Activated CD4-positive, alpha-beta T cell treated with anti-CD3 and anti-CD28 coated beads, Interleukin-2, amount 50 U/mL, for 24 hours (primary cell): ENCODE measurements at regions not wholly inside any gene's neighbourhood (a gene's known extent, or its start where the extent isn't known, plus 50 kb on each side); places are given as distances from the start of the nearest gene placed in this dataset.

ENCODE experiments used
- DNase-seq, 2 donors: peaks; one replicate each; pipeline ENCODE4 v3.0.0-alpha.2; 2020; ENCODE audit warnings: low read depth in 1 of 2, low spot score in 1 of 2

DNA sequence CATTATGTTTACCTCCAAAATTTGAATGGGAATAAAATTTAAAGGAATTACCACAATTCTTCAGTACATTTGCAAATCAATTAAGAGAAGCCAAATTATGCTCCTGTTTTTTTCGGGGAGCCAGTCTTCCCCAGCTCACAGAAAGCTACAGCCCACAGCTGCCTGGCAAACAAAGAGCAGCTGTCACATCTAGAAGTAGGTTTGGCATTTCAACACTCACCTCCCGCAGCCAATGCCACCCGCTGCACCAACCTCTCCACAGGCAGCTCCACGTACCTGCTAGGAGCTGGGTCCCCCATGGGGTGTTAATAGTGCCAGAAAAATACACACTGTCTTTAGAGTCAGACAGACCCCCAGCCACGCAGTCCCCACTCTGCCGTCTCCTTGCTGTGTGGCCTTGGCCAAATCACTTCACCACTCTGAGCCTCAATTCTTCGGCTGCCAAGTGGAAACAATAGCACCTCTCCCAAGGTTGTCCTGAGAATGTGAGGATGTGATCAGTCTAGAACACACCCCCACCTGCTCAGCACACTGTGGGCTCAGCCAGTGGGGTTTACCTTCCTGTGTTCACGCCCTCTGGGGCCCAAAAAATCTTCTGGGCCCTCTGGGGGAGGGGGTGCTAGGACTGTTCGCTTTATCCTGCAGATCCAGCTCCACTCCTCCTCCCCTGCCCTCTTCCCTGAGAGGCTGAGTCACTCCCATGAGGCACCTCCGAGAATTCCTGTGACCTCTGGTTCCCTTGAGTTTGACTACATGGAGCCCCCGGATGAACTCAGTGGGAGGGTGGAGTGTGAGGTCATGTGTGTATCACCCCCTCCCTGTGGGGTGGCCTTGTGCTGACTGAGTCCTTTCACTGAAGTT lies 204.3 kb upstream of the GRIK3 start:
- no peak for DNase-seq

GRCh38 chr1:37239225-37239740 lies 205.0 kb upstream of the GRIK3 start:
- DNase-seq, result no peak

DNA sequence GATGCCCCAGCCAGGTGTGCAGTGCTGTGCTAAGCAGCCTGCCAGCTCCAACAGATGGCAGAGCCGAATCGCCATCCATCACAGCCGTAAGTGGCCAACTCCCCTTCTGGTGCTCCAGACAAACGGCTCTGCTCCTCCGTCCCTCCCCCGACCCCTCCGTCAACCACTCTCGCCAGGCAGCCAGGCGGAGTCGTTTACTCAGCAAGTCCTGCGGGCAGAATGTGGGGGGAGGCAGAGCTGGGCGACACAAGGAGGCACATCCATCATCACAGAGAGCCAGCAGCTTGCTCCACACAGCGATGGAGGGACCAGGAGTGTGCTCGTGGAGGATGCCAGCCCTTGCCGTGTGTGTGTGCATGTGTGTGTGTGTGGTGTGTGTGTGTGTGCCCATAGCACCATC lies 206.6 kb upstream of the GRIK3 start:
- DNase-seq, result no peak

DNA sequence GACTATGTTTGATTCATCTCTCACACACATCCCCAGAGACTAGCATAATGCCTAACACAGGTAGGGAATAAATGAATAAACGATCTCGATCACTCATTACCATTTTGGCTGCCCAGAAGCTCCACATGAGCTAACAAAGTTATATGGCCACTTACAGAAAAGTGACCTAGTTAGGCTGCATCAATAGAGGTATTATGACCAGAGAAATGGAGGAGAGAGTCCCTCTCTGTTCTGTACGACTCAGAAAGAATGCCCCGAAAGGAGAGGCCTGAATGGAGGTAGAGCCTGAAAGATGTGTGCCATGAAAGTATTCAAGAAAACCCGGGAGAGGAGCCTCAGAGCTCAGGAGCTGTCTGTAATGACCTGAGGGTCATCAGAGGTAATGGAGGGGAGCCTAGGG lies 208.2 kb upstream of the GRIK3 start:
- no peak for DNase-seq

- DNase-seq, result no peak
Measured at GRCh38 chr1:37243368-37244082, 209.2 kb upstream of the GRIK3 start.

- DNase-seq, result no peak
Measured at GRCh38 chr1:37244083-37244480, 209.8 kb upstream of the GRIK3 start.

DNA sequence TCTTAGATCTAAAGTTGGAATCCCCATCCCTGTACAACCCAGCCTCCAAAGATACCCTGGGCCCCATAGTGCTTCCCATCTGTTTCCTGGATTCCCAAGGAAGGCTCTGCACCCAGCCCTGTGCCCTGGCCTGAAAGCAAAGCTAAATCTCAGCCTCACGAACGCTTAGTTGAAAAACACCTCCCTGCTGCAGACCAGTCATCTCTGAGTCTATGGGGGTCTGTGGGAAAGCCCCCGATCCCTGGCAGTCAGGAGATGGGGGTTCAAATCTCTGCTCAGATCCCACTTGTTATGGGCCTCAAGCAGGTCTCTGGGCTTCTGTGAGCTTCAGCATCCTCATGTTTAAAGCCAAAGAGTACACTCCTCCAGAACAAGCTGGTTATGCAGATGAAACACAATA lies 210.5 kb upstream of the GRIK3 start:
- DNase-seq, result no peak

- DNase-seq, result no peak
Measured at GRCh38 chr1:37246631-37247030, 212.3 kb upstream of the GRIK3 start.

GRCh38 chr1:37250371-37250770 lies 216.1 kb upstream of the GRIK3 start:
- DNase-seq, result no peak

DNA sequence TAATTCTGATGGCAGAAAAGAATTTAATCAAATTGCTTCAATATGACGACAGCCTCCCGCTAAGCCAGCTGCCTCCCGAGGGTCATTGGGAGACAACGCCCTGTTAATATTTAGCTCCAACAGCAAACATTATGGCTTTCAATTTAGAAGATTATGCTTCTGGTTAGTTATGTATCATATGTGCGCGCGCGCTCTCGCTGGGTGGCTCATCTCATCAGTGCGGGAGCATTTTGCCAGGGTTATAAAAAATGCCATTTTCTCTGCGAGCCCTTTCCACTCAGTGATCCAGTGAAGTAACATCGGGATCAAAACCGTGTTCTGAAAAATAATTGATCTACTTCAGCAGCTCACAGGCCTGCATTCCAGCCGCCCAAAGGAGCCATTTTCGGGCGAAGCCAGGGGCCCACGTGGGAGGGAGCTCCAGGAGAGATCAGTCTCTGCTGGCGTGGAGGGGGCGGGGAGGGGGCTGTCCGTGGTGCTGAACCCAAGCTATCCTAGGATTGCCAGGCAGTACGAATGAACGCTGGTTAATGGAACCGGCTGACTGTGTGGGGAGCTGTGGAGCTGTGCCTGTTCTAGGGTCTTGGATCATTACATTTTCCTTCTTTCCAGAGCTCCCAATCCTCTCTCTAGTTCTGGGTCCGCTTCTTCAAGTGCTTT lies 219.1 kb upstream of the ZC3H12A start:
- DNase-seq, result no peak

DNA sequence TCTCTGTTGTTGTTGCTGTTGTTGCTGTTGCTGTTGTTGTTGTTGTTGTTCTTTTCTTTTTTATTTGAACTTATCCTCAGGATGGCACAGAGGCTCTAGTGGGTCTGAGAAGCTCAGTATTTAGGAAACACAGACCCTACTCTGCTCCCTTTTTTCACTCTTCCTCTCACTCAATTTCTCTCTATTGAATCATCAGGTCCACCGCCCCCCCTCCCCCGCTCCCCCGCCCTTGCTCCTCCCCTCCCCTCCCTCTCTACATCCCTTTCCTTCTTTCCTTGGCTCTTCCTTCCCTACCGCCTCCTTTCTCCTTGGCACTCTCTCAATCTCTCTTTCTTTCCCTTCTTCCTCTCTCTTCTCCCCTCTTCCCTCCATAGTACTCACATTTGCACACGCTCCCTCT lies 218.5 kb upstream of the ZC3H12A start:
- DNase-seq, result no peak

DNA sequence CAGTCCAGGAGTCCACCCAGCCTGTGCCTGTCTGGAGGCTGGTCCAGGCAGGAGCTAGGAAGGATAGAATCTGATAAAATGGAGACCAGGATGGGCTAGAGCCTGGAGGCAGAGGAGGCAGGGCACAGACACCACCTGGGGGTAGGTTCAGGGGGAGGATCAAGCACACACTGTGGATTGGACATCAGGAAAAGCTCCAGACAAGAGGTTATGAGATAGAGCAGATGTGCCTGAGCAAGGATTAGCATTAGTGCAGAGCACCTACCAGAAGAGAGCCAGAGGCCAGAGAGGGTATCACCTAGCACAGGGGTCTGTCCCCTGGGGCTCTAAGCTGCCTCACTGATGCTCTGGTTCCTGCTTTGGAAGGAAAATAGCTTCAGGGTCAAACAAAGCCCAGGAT lies 216.7 kb upstream of the ZC3H12A start:
- DNase-seq, result no peak

GRCh38 chr1:37258068-37258467 lies 216.3 kb upstream of the ZC3H12A start:
- no peak for DNase-seq

DNA sequence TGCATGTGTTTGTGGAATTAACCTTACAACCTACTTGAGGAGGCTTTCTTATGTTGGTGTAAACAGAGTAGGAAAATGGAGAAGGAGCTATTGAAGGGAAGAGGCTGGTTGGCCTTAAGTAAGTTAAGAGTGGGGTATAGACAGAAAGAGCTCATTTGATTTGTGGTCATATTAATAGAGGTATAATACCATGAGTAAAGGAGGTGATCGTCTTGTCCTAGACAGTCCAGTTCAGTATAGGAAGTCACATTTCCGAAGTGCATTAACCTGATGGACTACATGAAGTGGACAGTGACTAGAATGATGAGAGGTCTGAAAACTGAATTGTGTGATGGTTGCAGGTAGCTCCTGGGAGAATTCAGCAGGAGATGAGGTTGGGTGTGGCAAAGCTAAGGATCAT lies 215.4 kb upstream of the ZC3H12A start:
- no peak for DNase-seq

DNA sequence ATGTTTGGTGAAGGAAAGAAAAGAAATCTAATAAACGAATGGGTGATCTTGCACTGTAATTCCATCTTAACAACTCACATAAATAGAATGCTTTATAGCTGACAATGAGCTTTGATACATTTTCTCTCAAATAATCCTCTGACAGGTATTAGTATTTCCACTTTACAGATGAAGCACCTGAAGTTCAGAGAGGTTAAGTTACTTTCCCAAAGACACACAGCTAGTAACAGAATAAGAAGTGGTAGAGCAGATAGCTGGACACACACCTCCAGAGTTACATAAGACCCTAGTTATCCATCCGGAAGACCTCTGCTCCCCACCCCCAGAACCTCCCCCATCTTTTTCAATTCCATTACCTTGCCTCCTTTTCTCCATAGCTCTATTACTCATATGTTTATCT lies 213.3 kb upstream of the ZC3H12A start:
- no peak for DNase-seq

DNA sequence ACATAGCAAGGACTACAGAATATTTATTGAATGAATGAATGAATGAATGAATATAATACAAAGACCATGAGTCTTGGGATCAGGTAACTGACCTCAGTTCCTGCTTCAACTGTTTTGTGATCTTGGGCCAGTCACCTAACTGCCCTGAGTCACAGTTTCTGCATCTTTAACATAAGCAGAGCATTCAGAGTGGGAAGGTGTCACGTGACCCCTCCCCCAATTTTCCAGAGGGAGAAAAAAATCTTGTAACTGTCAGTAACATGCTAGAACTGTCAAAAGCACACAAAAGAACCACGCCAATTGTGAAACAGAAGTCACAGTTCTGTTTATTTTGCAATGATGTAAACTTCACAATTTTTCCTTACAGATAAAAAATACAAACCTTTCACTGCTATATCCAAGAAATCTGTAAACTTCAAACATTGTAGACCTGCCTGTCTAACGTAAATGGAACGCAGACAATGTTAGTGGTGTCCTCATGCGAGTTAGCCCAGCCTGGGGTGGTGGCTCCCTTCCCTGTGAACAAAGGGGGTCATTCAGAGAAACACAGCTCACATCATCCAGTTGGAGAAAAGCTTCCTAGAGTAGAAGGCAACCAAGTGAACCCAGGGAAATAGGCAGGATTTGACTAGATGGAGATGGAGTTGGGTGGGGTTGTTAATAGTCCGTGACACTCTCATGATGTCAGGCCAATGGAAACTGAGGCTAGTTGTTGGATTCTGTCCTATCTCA lies 211.8 kb upstream of the ZC3H12A start:
- DNase-seq, result no peak

DNA sequence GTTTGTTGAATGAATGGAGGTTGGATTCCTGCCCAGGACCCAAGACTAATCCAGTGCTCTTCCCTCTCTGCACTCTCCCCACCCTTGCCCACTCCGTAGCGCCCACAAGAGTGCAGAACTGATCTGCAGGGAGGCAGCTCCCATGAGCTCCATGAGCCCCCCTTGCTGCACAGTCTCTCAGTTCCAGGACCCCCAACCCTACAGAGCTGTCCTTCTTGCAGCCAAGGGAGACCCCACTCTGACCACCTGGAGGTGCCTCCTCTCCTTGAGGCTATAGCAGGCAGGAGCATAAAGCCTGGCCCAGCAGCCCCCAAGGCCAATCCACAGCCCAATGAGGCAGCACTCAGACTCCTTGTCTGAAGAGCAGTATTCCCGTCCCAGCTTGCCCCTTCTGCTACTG lies 209.2 kb upstream of the ZC3H12A start:
- DNase-seq, result no peak

DNA sequence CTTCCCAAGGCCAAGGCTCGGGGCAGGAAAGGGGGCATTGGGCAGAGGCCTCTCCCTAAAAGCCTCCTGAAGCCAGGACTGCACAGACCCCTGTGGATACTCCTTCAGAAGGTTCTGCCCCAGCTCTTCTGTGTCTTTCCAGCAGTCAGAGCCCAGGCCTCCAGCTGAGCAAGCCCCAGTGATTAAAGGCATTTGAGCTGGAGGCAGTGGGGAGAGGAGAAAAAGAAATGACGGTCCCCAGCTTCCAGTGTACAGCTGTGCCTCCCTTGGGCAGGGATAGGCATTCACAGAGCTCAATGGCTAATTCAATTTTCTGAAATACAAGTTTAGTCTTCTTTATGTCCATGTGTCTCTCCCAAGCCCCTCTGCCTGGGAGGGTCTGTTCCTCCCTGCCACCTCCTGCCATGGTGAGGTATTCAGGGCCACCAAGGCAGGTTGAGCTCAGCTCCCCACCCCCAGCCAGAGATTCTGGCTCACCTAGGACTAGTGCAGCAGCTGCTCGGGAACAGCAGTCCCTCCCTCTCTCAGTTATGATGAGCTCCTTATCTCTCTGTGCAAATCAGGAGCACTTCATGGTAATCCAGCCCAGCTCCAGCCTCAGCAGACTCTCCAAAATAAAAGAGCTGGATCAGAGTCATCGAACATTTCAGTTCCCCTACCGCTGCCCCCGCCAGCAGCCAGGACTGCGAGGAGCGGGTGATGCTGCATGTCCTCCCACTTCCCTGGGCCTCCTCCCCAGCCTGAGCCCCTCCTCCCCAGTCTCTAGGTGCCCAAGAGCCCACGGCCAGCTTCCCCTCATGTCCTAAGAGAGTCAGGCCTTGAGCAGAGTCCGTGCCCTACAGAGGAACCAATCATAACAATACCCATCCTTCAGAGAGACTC lies 208.4 kb upstream of the ZC3H12A start:
- DNase-seq, result no peak

GRCh38 chr1:37267111-37267835 lies 207.1 kb upstream of the ZC3H12A start:
- DNase-seq, result no peak

- DNase-seq, result no peak
Measured at GRCh38 chr1:37270639-37271038, 203.7 kb upstream of the ZC3H12A start.
